22Rv1 (cell line): ENCODE measurements at regions not wholly inside any gene's neighbourhood (a gene's known extent, or its start where the extent isn't known, plus 50 kb on each side); places are given as distances from the start of the nearest gene placed in this dataset.

Experiments used
- ZFX ChIP-seq: fragments of 450-650 bp; IDR thresholded peaks from 2 replicates; pipeline ENCODE4 v1.6.1; 2017; ENCODE audit warnings: antibody characterized with exemption, borderline replicate concordance
- TF ChIP-seq, protein P1 (sequence below): fragments of 450-650 bp; IDR thresholded peaks from 2 replicates; pipeline ENCODE4 v1.5.1; 2017; ENCODE audit warnings: mild to moderate bottlenecking

GRCh38 chr13:97067017-97067895 lies 73.0 kb upstream of the OXGR1 start:
- TF ChIP-seq, protein P1, sequence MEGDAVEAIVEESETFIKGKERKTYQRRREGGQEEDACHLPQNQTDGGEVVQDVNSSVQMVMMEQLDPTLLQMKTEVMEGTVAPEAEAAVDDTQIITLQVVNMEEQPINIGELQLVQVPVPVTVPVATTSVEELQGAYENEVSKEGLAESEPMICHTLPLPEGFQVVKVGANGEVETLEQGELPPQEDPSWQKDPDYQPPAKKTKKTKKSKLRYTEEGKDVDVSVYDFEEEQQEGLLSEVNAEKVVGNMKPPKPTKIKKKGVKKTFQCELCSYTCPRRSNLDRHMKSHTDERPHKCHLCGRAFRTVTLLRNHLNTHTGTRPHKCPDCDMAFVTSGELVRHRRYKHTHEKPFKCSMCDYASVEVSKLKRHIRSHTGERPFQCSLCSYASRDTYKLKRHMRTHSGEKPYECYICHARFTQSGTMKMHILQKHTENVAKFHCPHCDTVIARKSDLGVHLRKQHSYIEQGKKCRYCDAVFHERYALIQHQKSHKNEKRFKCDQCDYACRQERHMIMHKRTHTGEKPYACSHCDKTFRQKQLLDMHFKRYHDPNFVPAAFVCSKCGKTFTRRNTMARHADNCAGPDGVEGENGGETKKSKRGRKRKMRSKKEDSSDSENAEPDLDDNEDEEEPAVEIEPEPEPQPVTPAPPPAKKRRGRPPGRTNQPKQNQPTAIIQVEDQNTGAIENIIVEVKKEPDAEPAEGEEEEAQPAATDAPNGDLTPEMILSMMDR, result peak; percentile 20
- TF ChIP-seq ZFX, result no peak
